Liver (tissue), 3 donors: ENCODE measurements at regions not wholly inside any gene's neighbourhood (a gene's known extent, or its start where the extent isn't known, plus 50 kb on each side); places are given as distances from the start of the nearest gene placed in this dataset.

Experiments
- JUND ChIP-seq, 2 donors: IDR thresholded peaks; 2 replicates each; pipeline ENCODE4 v1.6.1; 2016; ENCODE audit warnings: antibody characterized with exemption in 2 of 2
- NR2F2 ChIP-seq: IDR thresholded peaks from 2 replicates; pipeline ENCODE4 v1.6.1; 2016; ENCODE audit warnings: antibody characterized with exemption
- RAD21 ChIP-seq, 2 donors: IDR thresholded peaks; 2 replicates each; pipeline ENCODE4 v1.6.1; 2016; ENCODE audit warnings: antibody characterized with exemption in 2 of 2, mild to moderate bottlenecking in 2 of 2
- TAF1 ChIP-seq: conservative IDR thresholded peaks from 2 replicates; pipeline ENCODE4 v1.6.1; 2016; ENCODE audit warnings: antibody characterized with exemption, mild to moderate bottlenecking
- TF ChIP-seq, protein P1 (sequence below): fragments of 150-350 bp; IDR thresholded peaks from 2 replicates; pipeline ENCODE4 v1.5.1; 2017; ENCODE audit warnings: improper control_type of control experiment, low read depth, low read length; ENCODE audit not compliant: missing input control
- TF ChIP-seq, protein P2 (sequence below): IDR thresholded peaks from 2 replicates; pipeline ENCODE4 v1.6.1; 2016; ENCODE audit warnings: antibody characterized with exemption
- TF ChIP-seq, protein P3 (sequence below): IDR thresholded peaks from 2 replicates; pipeline ENCODE4 v1.6.1; 2016; ENCODE audit warnings: antibody characterized with exemption, mild to moderate bottlenecking
- donor health status: healthy.
- donor health status: healthy.

DNA sequence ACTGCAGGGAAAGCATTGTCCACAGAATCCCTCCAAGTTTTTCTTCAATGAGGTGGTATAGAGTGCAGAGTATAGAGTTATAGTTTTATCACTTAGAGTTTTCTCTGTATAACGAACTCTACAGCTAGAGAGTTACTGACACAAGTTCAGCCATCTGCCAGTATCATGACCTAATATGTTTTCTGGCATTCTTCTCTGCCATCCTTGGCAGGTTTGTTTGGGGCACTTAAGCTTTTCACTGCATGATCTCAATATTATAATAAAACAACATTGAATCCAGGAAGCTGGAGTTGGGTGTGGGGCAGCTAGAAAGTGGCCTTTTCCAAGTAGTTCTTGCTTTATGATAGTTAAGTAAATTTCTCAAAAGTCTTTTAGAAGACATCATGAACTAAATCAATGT, 743.5 kb upstream of the ARPP21 start:
- TF ChIP-seq, protein P1, sequence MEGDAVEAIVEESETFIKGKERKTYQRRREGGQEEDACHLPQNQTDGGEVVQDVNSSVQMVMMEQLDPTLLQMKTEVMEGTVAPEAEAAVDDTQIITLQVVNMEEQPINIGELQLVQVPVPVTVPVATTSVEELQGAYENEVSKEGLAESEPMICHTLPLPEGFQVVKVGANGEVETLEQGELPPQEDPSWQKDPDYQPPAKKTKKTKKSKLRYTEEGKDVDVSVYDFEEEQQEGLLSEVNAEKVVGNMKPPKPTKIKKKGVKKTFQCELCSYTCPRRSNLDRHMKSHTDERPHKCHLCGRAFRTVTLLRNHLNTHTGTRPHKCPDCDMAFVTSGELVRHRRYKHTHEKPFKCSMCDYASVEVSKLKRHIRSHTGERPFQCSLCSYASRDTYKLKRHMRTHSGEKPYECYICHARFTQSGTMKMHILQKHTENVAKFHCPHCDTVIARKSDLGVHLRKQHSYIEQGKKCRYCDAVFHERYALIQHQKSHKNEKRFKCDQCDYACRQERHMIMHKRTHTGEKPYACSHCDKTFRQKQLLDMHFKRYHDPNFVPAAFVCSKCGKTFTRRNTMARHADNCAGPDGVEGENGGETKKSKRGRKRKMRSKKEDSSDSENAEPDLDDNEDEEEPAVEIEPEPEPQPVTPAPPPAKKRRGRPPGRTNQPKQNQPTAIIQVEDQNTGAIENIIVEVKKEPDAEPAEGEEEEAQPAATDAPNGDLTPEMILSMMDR = no peak
- TF ChIP-seq JUND (IDR thresholded peaks at IDR 0.05) = no peak
- TF ChIP-seq RAD21 (IDR thresholded peaks at IDR 0.05) = no peak
- no peak for TF ChIP-seq NR2F2
- TF ChIP-seq TAF1 = no peak
- TF ChIP-seq, protein P2, sequence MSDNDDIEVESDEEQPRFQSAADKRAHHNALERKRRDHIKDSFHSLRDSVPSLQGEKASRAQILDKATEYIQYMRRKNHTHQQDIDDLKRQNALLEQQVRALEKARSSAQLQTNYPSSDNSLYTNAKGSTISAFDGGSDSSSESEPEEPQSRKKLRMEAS = no peak
- TF ChIP-seq, protein P3, sequence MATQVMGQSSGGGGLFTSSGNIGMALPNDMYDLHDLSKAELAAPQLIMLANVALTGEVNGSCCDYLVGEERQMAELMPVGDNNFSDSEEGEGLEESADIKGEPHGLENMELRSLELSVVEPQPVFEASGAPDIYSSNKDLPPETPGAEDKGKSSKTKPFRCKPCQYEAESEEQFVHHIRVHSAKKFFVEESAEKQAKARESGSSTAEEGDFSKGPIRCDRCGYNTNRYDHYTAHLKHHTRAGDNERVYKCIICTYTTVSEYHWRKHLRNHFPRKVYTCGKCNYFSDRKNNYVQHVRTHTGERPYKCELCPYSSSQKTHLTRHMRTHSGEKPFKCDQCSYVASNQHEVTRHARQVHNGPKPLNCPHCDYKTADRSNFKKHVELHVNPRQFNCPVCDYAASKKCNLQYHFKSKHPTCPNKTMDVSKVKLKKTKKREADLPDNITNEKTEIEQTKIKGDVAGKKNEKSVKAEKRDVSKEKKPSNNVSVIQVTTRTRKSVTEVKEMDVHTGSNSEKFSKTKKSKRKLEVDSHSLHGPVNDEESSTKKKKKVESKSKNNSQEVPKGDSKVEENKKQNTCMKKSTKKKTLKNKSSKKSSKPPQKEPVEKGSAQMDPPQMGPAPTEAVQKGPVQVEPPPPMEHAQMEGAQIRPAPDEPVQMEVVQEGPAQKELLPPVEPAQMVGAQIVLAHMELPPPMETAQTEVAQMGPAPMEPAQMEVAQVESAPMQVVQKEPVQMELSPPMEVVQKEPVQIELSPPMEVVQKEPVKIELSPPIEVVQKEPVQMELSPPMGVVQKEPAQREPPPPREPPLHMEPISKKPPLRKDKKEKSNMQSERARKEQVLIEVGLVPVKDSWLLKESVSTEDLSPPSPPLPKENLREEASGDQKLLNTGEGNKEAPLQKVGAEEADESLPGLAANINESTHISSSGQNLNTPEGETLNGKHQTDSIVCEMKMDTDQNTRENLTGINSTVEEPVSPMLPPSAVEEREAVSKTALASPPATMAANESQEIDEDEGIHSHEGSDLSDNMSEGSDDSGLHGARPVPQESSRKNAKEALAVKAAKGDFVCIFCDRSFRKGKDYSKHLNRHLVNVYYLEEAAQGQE = no peak
